NOMO-1 (cell line): ENCODE measurements at regions not wholly inside any gene's neighbourhood (a gene's known extent, or its start where the extent isn't known, plus 50 kb on each side); places are given as distances from the start of the nearest gene placed in this dataset.
"Not testable (repeated sequence)": the region's sequence is repeated elsewhere in the genome, so short reads cannot be mapped to it uniquely, and the experiment has no call there.

ENCODE experiments used
- DNase-seq, 2 experiments: peaks; one replicate each; lab custom pipeline; 2025; ENCODE audit not compliant: unreplicated experiment in 2 of 2; lab: John Stamatoyannopoulos, UW

DNA sequence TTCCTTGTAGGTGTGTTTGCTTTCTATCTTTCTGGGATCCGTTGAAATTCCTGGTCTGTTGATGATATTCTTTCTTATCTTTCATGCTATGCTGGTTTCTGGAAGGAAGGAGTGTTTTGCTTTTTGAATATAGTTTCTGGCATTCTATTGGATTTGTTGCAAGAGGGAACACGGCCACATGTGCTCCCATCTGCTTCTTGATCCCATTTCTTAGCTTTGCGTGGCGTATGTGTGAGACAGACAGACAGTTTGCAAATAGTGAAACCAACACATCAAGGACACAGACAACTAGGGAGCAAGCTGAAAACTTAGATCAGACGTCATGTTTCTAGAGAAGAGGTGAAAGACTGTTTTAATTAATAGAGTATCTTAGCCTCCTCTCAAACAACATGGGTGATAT lies 261.9 kb upstream of the PUDP start:
- DNase-seq, result no peak

- no peak for DNase-seq
Measured at GRCh38 chrX:7399373-7399772, 251.4 kb upstream of the PUDP start.

GRCh38 chrX:7390441-7390840 lies 242.5 kb upstream of the PUDP start:
- DNase-seq, result no peak

GRCh38 chrX:7389576-7389975 lies 241.6 kb upstream of the PUDP start:
- DNase-seq, result no peak

- DNase-seq, result no peak
Measured at GRCh38 chrX:7385131-7385530, 237.2 kb upstream of the PUDP start.

DNA sequence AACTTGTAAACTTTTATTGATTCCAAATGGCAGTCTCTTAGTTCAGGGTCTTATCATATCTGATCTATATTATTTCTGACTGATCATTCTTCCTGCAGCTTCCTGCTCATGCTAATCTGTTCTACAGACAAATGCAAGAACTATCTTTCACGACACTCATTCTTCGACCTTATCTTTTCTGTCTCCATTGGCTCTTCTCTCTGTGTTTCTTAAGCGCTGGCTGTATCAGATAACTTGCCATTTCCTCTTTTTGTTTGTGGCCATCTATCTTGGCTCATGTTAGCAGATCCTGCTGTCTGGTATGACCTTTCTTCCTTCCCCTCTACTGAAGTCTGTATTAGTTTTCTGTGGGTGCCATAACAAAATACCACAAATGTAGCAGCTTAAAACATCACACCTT lies 230.5 kb upstream of the PUDP start:
- DNase-seq, result peak; percentile 27 to 52

DNA sequence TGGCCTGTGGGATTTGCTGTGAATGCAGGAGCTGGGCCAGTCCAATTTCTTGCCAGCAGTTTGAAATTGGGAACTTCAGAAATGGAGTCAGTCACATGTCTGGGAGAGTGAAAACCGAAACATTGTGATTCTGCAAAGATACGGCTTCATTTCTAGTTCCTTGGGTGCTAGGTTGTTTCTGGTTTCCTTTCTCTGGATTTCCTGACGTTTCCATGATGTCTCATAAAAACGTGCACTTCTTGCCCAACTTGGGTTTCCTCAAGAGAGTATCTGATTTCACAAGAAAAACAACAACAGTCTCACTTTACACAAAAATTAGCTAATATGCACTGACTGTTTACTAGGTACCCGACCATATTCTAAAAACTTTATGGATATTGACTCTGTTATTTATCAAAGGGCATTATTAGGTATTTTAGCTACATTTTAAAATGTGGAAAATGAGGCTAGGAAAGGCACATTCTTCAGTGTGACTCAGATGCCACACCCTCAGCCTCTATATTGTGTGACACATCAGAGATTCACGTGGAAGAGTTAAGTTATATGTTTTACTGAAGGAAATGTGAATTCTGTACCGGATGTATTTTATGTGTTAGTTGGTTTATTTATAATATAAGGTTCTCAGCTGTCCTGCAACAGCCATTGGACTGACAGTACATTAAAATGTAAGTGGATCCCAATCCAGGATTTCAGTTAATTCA lies 225.0 kb upstream of the PUDP start:
- DNase-seq, result peak; percentile 3 to 40

DNA sequence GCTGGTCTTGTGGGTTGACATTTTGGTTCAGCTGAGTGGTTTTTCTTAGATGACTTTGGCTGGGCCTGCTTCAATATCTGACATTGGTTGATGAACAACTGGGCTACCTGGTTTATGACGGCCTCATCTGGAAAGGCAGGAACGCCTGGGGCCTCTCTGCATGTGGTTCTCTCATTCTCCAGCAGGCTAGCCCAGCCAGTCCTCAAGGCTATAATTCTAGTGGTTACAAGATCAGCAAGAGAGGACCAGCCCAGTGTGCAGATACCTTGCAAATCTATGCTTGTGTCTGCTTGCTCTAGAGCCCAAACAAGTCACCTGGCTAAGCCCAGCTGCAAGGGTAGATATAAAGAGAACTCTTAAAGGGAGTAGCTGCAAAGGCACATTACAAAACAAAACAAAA lies 214.2 kb upstream of the PUDP start:
- DNase-seq, result no peak

- no peak for DNase-seq
Measured at GRCh38 chrX:7351926-7352325, 204.0 kb upstream of the PUDP start.

DNA sequence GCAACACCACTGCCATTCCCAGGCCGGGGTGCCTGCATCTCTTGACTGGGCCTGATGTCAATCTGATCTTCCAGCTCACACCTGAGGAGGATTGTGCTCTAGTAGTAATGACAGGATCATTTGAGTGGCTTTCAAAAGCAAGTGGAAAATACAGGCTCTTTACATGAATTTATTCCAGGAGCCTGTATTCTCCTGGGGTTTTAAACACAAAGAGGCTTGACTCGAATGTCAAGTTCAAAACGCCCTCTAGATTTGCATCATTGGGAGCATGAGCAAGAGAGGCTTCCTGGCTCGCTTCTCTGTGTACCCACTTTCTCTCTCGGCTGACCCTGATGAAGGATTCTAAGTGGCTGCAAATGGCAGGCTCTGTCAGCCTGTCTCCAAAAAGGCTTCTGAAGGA lies 199.5 kb upstream of the PUDP start:
- DNase-seq, result no peak

- no peak for DNase-seq
Measured at GRCh38 chrX:7346021-7346420, 198.1 kb upstream of the PUDP start.

DNA sequence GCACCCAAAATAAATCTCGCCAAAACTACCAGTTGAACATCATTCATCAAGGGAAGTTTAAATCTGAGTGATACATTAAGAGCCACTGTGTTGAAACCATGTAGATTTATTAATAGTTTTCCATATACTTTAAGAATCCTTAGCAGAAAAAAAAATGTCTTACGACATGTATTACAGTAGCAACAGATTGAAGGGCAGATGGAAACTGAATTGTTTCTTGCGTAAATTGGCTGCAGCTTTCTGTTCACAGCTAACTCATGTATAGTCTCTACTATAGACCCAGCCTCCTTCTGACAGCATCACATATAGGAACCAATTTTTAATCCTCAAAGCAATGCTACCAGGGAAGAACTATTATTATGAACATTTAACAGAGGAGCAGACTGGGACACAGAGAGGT lies 195.2 kb upstream of the PUDP start:
- no peak for DNase-seq

GRCh38 chrX:7335816-7336362 lies 187.9 kb upstream of the PUDP start:
- DNase-seq, result not testable (repeated sequence)

- DNase-seq, result no peak
Measured at GRCh38 chrX:7334253-7334935, 186.4 kb upstream of the PUDP start.

DNA sequence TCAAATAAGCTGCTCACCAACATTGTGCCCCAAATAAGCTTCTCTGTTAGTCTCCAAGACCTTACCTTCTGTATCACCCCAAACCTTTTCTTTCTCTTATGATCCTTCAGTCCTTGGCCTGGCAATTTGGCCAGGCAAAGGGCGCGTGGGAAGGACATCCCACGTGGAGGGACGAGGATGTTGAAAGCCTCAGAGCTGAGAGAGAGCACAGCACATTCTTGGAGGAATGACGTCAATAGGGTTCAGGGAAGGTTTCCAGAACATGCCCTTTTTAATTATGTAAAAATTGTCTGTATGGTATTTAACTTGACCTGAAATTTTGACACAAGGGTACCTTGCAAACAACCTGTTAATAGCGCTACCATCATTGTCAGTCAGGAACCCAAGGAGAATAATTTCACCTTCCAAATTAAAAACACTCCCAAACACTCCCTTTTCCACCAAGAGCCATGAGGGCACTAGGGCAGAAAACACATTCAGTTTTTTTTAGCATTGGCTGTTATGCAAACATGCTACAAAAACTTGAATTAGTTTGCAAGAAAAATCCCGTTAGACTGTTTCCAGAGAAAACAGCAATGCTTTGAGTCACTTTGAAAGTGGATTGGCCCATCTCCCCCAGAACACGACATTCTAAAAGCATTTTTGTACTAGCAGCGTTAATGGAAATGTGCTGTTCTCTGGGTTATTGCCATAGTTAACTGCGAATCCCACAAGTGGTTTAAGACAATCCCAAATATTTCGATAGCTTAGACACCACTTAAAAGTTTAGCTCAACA lies 183.2 kb upstream of the PUDP start:
- DNase-seq, result no peak

DNA sequence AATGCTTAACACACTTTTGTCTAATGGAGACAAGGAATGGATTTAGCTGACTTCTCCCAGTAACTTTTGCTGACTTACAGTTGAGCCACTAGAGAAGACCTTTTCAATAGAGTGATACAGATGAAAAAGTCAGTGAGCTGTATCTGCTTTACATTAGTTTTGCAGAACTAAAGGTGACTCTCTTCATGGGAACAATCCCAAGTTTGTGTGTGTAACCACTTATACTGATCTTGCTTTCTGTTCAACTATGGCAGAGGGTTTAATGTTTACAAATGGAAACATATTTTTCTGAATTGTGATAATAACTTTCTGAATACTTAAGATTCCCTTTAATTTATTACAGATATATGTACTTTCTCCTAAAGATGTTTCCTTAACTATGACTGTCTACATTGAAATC lies 182.6 kb upstream of the PUDP start:
- no peak for DNase-seq

DNA sequence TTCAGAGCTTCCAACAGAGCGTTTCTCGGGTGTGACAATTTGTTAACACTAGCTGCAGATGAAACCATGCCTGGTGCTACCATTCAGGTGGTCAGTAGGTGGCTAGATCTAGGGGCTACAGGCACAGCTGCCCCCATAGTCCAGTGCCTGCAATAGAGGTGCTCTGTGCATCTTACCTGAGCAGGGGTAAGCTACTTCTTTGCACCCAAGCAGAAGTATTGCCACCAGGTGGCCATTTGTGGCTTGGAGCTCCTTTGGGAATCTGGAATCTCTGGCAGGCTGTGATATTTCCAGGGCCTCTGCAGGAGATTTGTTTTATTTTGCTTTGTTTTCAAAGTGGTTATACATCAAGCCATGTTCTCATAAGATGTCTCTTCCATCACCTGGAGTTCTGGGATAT lies 170.7 kb upstream of the PUDP start:
- DNase-seq, result no peak

DNA sequence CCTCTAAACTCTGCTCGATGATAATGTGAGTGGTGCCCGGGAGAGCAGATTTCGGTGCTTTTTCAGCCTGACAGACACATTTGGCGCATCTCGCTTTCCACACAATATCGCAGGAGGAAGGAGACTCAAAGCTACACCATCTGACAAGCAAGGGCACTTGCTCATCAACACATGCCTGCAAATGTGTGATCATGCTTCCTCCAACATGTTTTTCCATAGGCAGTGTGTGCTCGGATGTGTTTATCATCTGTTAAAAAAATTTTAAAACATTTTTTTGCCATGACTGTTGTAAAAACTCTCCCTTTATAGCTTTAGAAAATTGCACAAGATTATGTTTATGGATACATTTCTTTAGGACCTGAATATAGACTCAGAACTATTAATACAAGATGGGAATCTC lies 170.3 kb upstream of the PUDP start:
- no peak for DNase-seq

DNA sequence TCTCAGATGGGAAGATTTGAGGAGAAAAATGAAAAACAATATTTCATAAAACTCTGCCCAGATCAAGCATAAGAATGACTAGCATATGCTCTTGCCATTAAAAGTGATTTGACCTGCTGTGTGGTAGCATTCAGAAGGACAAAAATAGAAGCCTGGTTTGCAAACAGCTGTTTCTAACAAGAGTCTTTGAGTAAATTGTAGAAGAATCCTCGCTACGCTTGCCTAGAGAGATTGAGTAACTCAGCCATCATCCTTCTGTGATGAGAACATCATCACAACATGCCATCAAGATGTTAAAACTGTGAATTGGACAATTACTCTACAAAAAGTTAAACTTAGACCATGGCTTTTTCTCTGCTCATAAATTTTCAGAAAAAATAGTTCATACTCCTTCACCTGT lies 168.9 kb upstream of the PUDP start:
- peak in 1 of 2 experiments; percentile 4 for DNase-seq

- DNase-seq, result peak in 1 of 2 experiments; percentile 3
Measured at GRCh38 chrX:7316280-7316679, 168.3 kb upstream of the PUDP start.

- DNase-seq, result no peak
Measured at GRCh38 chrX:7314425-7314824, 166.5 kb upstream of the PUDP start.

- no peak for DNase-seq
Measured at GRCh38 chrX:7307720-7308119, 159.8 kb upstream of the PUDP start.
